ENCODE measurements at regions not wholly inside any gene's neighbourhood (a gene's known extent, or its start where the extent isn't known, plus 50 kb on each side); places are given as distances from the start of the nearest gene placed in this dataset.

- Histone ChIP-seq H3F3A (ENCODE audit: insufficient read depth, low read depth) (no peaks in the 10 kb centered on the region), H3K9me2 (ENCODE audit: insufficient read depth) (no peaks in the 10 kb centered on the region), H3K36me3 (ENCODE audit: low read depth) (no peaks in the 10 kb centered on the region), H3K4me2 (no peak overlapping the region), H3K4me1 (replicated peaks; ENCODE audit: insufficient read depth) (no peaks in the 10 kb centered on the region), H3K27ac (no peak overlapping the region), H3K4me3 (no peak overlapping the region), H2AFZ (no peak overlapping the region), H3K9me3 (ENCODE audit: insufficient read depth, low read depth) (no peaks in the 10 kb centered on the region), H4K20me1 (ENCODE audit: insufficient read depth) (no peaks in the 10 kb centered on the region), H3K79me2 (ENCODE audit: low read depth) (no peaks in the 10 kb centered on the region), H3K27me3 (ENCODE audit: insufficient read depth, low read depth) (peaks cover 2% of the 10 kb centered on the region; the same call in 1 of the 2 replicates)
- intact Hi-C loops (cut with micrococcal nuclease; ENCODE audit: unreplicated experiment) = no loop called here
- CTCF ChIA-PET = no interaction called here
- POLR2A ChIA-PET (ENCODE audit: unreplicated experiment) = no interaction called here
- DNase-seq = no peak
- TF ChIP-seq CTCF (conservative IDR thresholded peaks at IDR 0.05) = no peak
- no peak for TF ChIP-seq EZH2 (IDR thresholded peaks at IDR 0.05; ENCODE audit: low read depth)
- BruUV-seq (replicated peaks) = no TSS peak
Observed at GRCh38 chr2:177052471-177052870, 160.1 kb upstream of the HNRNPA3 start.

- no peak for DNase-seq
- Histone ChIP-seq H2AFZ (no peak overlapping the region), H3K4me3 (no peak overlapping the region), H3K36me3 (ENCODE audit: low read depth) (no peaks in the 10 kb centered on the region), H3K27ac (no peak overlapping the region), H4K20me1 (ENCODE audit: insufficient read depth) (no peaks in the 10 kb centered on the region), H3K79me2 (ENCODE audit: low read depth) (no peaks in the 10 kb centered on the region), H3K9me3 (ENCODE audit: insufficient read depth, low read depth) (no peaks in the 10 kb centered on the region), H3K4me2 (peak overlapping the region; percentile 11; the same call in 1 of the 2 replicates), H3K4me1 (replicated peaks; ENCODE audit: insufficient read depth) (no peaks in the 10 kb centered on the region), H3K27me3 (ENCODE audit: insufficient read depth, low read depth) (no peaks in the 10 kb centered on the region), H3K9me2 (ENCODE audit: insufficient read depth) (no peaks in the 10 kb centered on the region), H3F3A (ENCODE audit: insufficient read depth, low read depth) (no peaks in the 10 kb centered on the region)
- CTCF ChIA-PET = no interaction called here
- POLR2A ChIA-PET (ENCODE audit: unreplicated experiment) = no interaction called here
- intact Hi-C loops (cut with micrococcal nuclease; ENCODE audit: unreplicated experiment) = no loop called here
- TF ChIP-seq EZH2 (IDR thresholded peaks at IDR 0.05; ENCODE audit: low read depth) (no peak), CTCF (conservative IDR thresholded peaks at IDR 0.05) (no peak)
- no TSS peak for BruUV-seq (replicated peaks)
Observed at GRCh38 chr2:177053038-177053437, 159.6 kb upstream of the HNRNPA3 start.

DNA sequence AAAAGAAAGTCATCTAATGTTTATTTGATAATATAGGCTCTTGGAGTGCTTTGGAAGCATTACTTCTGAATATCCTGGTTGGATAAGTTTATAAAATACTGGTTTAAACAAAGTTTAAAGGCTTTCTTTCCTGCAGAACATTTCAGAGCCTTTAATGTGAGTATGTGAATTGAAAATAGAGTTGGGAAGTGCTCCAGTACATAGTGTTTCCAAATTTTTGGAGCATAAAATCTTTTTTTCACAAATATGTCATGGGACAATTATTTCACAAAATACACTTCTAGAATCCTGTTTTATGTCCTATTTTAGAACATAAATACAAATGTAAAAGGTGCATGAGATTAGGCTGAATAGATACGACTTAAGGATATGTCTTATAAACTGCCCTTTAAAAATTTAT, 158.9 kb upstream of the HNRNPA3 start:
- Histone ChIP-seq H2AFZ (no peak overlapping the region), H3K79me2 (ENCODE audit: low read depth) (no peaks in the 10 kb centered on the region), H3K27ac (no peak overlapping the region), H3K36me3 (ENCODE audit: low read depth) (no peaks in the 10 kb centered on the region), H3K27me3 (ENCODE audit: insufficient read depth, low read depth) (no peaks in the 10 kb centered on the region), H3K9me3 (ENCODE audit: insufficient read depth, low read depth) (no peaks in the 10 kb centered on the region), H3K4me1 (replicated peaks; ENCODE audit: insufficient read depth) (no peaks in the 10 kb centered on the region), H3K9me2 (ENCODE audit: insufficient read depth) (no peaks in the 10 kb centered on the region), H4K20me1 (ENCODE audit: insufficient read depth) (no peaks in the 10 kb centered on the region), H3F3A (ENCODE audit: insufficient read depth, low read depth) (no peaks in the 10 kb centered on the region), H3K4me3 (no peak overlapping the region), H3K4me2 (peak overlapping the region; percentile 11; the same call in 1 of the 2 replicates)
- intact Hi-C loops (cut with micrococcal nuclease; ENCODE audit: unreplicated experiment) = no loop called here
- TF ChIP-seq EZH2 (IDR thresholded peaks at IDR 0.05; ENCODE audit: low read depth) (no peak), CTCF (conservative IDR thresholded peaks at IDR 0.05) (no peak)
- no TSS peak for BruUV-seq (replicated peaks)
- ChIA-PET CTCF (no interaction called here), POLR2A (ENCODE audit: unreplicated experiment) (no interaction called here)
- no peak for DNase-seq

All from PC-9 (cell line).